Omental fat pad (tissue), 3 donors: ENCODE measurements at regions not wholly inside any gene's neighbourhood (a gene's known extent, or its start where the extent isn't known, plus 50 kb on each side); places are given as distances from the start of the nearest gene placed in this dataset.

Experiments
- ATAC-seq: fragments of 150-250 bp; one replicate; pipeline ENCODE4 v1.9.1; 2016; ENCODE audit warnings: mild to moderate bottlenecking, moderate library complexity; ENCODE audit not compliant: low FRiP score
- DNase-seq: peaks from one replicate; pipeline ENCODE4 v3.0.0-alpha.2; 2019; ENCODE audit warnings: low spot score
- TF ChIP-seq, protein P1 (sequence below), 3 donors: fragments of 450-650 bp; IDR thresholded peaks; one replicate each; pipeline ENCODE4 v1.5.1; 2016 to 2017; ENCODE audit warnings: antibody characterized with exemption in 3 of 3, mild to moderate bottlenecking in 3 of 3, moderate library complexity in 2 of 3

DNA sequence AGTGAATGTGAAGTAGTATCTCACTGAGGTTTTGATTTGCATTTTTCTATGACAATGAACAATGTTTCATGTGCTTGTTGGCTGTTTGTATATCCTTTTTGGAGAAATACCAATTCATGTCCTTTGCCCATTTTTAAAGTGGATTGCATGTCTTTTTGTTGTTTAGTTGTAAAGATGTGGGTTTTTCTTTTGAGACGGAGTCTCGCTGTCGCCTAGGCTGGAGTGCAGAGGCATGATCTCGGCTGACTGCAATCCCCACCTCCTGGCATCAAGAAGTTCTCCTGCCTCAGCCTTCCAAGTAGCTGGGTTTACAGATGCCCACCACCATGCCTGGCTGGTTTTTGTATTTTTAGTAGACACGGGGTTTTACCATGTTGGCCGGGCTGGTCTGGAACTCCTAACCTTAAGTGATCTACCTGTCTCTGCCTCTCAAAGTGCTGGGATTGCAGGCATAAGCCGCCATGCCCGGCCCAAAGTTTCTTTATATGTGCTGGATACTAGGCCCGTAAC, 236.7 kb downstream of the MYCN start:
- TF ChIP-seq, protein P1, sequence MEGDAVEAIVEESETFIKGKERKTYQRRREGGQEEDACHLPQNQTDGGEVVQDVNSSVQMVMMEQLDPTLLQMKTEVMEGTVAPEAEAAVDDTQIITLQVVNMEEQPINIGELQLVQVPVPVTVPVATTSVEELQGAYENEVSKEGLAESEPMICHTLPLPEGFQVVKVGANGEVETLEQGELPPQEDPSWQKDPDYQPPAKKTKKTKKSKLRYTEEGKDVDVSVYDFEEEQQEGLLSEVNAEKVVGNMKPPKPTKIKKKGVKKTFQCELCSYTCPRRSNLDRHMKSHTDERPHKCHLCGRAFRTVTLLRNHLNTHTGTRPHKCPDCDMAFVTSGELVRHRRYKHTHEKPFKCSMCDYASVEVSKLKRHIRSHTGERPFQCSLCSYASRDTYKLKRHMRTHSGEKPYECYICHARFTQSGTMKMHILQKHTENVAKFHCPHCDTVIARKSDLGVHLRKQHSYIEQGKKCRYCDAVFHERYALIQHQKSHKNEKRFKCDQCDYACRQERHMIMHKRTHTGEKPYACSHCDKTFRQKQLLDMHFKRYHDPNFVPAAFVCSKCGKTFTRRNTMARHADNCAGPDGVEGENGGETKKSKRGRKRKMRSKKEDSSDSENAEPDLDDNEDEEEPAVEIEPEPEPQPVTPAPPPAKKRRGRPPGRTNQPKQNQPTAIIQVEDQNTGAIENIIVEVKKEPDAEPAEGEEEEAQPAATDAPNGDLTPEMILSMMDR (IDR thresholded peaks at IDR 0.05), result no peak
- ATAC-seq (no peak), DNase-seq (no peak)

DNA sequence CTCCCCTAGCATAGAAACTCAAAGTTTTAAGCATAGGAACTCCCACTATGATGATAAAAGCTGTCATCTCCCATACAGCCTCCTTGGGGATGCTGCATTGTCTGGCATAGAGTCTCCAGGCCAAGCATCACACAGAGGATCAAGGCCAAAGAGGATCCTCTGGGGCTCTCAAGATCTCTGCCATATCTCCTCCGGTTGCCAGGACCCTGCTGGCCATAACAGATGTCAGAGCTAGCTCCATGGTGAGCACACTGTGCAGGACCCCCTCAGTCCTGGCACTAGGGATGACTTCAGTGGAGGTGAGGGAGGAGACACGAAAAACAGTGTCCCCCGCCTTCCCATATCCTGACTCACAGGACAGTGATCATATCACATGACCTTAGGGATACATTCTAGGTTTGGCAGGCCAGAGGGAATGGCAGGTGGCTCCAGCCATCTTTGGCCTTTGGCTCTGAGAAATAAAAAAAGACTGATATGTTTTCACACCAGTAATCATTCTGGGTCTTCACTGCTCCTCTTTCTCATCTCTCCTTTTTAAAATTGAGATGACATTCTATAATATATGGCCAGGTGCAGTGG, 235.0 kb downstream of the MYCN start:
- DNase-seq, result no peak
- no peak for ATAC-seq
- TF ChIP-seq, protein P1 (IDR thresholded peaks at IDR 0.05), result no peak

DNA sequence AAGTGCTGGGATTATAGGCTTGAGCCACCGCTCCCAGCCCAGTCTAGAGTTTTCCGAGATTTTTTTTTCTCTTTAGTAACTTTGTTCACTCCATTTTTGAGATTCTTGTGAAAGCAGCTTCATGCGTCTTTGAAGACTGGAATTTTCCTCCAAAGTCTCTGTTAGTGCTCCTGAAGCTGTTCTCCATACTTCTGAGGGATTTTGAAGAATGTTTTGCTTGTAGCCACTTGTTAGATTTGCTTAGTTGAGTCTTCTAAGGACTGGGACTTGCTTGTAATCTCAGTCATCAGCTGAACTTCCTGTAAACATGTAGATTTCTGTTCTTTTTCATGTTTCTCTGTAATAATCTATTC, 234.3 kb downstream of the MYCN start:
- TF ChIP-seq, protein P1 (IDR thresholded peaks at IDR 0.05), result no peak
- ATAC-seq, result no peak
- DNase-seq, result no peak

DNA sequence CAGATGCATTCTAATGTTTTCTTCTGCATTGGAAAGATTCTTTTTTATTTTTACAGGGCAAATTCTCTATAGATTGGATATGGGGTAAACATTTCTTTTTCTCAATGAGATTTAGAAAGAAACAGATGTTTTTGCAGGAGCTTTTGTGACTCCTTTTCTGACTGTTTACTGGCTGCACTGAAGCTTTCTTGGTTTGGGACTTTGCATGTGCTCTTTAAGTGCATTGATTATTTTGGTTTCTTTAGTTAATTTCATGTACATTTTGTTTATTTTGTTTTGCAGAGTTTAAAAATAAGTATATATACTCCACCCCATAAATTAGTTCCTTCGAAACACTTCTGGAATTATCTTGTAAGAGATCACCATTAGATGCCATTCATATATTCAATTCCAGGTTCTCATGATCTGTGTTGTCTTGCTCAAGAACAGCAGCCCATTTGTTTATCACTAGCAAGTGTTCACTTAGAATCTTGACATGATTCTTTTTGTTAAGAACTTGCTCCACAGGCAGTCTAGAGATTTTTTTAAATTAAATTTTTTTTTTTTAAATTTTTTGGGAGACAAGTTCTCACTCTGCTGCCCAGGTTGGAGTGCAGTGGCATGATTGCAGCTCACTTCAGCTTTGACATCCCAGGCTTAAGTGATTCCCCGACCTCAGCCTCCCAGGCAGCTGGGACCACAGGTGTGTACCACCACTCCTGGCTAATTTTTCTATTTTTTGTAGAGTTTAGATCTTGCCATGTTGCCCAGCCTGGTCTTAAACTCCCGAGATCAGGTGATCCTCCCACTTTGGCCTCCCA, 233.7 kb downstream of the MYCN start:
- DNase-seq (no peak), ATAC-seq (no peak)
- TF ChIP-seq, protein P1 (IDR thresholded peaks at IDR 0.05), result no peak

DNA sequence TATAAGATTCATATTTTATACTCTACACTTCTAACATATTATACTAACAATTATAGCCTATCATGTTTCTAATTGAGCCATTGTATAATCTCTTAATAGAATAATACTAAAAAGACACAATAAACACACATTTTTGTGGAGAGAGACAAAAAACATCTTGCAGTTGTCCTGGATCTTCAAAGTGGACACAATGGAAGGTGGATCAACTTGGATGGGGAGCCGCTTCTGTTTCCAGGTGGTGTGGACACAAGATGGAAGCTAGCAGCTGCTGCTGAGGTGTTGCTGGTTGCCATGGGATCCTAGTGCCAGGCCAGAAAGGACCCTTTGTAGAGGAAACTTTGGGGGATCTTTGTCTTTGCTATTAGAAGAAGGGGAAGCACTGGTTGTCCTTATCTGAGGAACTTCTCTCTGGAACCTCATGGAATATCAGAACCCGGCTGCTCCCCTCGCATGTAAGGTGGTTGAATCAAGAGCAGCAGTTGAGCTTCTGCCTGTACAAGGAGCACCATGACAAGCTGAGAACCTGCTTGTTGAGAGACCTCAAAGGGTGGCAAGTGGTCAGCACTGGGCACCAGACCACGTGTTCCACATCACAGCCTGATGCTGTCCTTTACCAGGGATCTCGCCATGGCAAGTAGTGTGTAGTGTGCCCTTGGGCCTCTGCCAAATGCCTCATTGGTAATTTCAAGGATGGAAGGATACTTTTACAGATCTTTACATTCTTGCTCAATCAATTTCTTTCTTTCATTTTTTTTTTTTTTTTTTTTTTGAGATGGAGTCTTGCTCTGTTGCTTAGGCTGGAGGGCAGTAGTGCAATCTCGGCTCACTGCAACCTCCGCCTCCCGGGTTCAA, 232.2 kb downstream of the MYCN start:
- TF ChIP-seq, protein P1 (IDR thresholded peaks at IDR 0.05), result no peak
- DNase-seq (no peak), ATAC-seq (no peak)

DNA sequence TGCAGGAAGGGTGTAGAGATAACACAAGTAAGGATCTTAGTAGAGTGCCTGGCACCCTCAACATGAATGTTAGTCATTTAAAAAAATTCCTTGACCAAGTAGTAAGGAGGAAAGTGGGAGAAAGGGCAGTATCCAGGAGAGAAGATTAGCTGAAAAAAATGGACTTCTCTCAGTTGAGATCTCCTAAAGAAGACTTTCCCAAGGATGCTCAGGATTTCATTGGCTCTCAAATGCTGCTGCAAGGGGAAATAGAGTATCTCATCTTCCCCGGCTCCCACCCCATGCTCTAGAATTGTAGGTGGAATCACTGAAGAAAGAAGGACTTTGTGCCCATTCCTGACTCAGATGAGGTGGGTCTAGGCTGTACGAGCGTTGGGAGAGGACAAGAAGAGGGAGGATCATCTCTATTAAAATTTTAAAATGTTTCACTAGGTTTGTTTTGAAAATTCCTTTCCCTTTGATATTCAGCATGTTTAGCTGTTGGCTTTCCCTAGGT, 231.1 kb downstream of the MYCN start:
- TF ChIP-seq, protein P1 (IDR thresholded peaks at IDR 0.05), result no peak
- DNase-seq, result no peak
- ATAC-seq, result no peak
